HEK293 (cell line): ENCODE measurements at regions not wholly inside any gene's neighbourhood (a gene's known extent, or its start where the extent isn't known, plus 50 kb on each side); places are given as distances from the start of the nearest gene placed in this dataset.
A peak's percentile ranks its signal among the peaks of the same experiment; 100 is the strongest.

ENCODE experiments used
- CTCF ChIA-PET: fragments of 350-600 bp; formaldehyde crosslinking; extraction: SDS; loops from one replicate; lab custom pipeline; 2021; ENCODE audit warnings: antibody characterized with exemption; lab: Yijun Ruan, JAX
- POLR2A ChIA-PET: fragments of 300-600 bp; formaldehyde crosslinking; extraction: SDS; loops from one replicate; lab custom pipeline; 2020; ENCODE audit warnings: antibody characterized with exemption, inconsistent platforms; lab: Yijun Ruan, JAX
- H3K27ac ChIP-seq: fragments of 200-500 bp; sonication (Bioruptor generic); 2 replicates; pipeline ENCODE4 v1.5.1; 2014; ENCODE audit warnings: low read depth, low read length, control low read depth, inconsistent platforms; ENCODE audit errors: extremely low read depth
- H3K36me3 ChIP-seq, 2 experiments: fragments of 200-500 bp in 1 of 2; sonication (Bioruptor generic) in 1 of 2; 1 replicate in 1 of 2; 2 replicates in 1 of 2; pipeline ENCODE4 v1.5.1; 2014 to 2017; ENCODE audit warnings: inconsistent platforms in 2 of 2, low read length in 2 of 2; ENCODE audit not compliant: control insufficient read depth in 2 of 2, insufficient read depth in 1 of 2
- H3K4me1 ChIP-seq: fragments of 200-500 bp; sonication (Bioruptor generic); 2 replicates; pipeline ENCODE4 v1.5.1; 2014; ENCODE audit warnings: mild to moderate bottlenecking, low read length, inconsistent platforms; ENCODE audit not compliant: control insufficient read depth, insufficient read depth
- H3K4me3 ChIP-seq: 2 replicates; pipeline ENCODE4 v1.5.1; 2011; ENCODE audit warnings: low read depth, mild to moderate bottlenecking, control low read depth, low read length, moderate library complexity
- H3K9me3 ChIP-seq: fragments of 200-500 bp; sonication (Bioruptor generic); 2 replicates; pipeline ENCODE4 v1.5.1; 2014; ENCODE audit warnings: low read depth, low read length, inconsistent platforms; ENCODE audit not compliant: control insufficient read depth, insufficient read depth
- GLI4 ChIP-seq: fragments of 450-650 bp; formaldehyde crosslinking; IDR thresholded peaks from 2 replicates; pipeline ENCODE4 v1.5.1; 2016; ENCODE audit warnings: missing biosample characterization, missing genetic modification characterization
- HOXD13 ChIP-seq: sonication (generic); formaldehyde crosslinking; IDR thresholded peaks from 2 replicates; pipeline ENCODE4 v1.8.0; 2022; ENCODE audit warnings: missing genetic modification reagents, borderline replicate concordance
- KLF7 ChIP-seq: fragments of 450-650 bp; formaldehyde crosslinking; IDR thresholded peaks from 2 replicates; pipeline ENCODE4 v1.5.1; 2016; ENCODE audit warnings: missing biosample characterization, missing genetic modification characterization, borderline replicate concordance
- ZFP41 ChIP-seq: fragments of 450-650 bp; formaldehyde crosslinking; IDR thresholded peaks from 2 replicates; pipeline ENCODE4 v1.5.1; 2016; ENCODE audit warnings: missing biosample characterization, missing genetic modification characterization, borderline replicate concordance
- ZNF114 ChIP-seq: fragments of 450-650 bp; formaldehyde crosslinking; IDR thresholded peaks from 2 replicates; pipeline ENCODE4 v1.5.0; 2017; ENCODE audit warnings: missing biosample characterization, missing genetic modification characterization
- ZNF121 ChIP-seq: fragments of 450-650 bp; formaldehyde crosslinking; IDR thresholded peaks from 2 replicates; pipeline ENCODE4 v1.5.1; 2016; ENCODE audit warnings: missing biosample characterization, missing genetic modification characterization
- ZNF132 ChIP-seq: fragments of 450-650 bp; formaldehyde crosslinking; IDR thresholded peaks from 2 replicates; pipeline ENCODE4 v1.5.1; 2017; ENCODE audit warnings: missing biosample characterization, missing genetic modification characterization, borderline replicate concordance
- ZNF211 ChIP-seq: fragments of 450-650 bp; formaldehyde crosslinking; IDR thresholded peaks from 2 replicates; pipeline ENCODE4 v1.5.1; 2016; ENCODE audit warnings: low read depth, missing biosample characterization, missing genetic modification characterization
- ZNF221 ChIP-seq: fragments of 450-650 bp; formaldehyde crosslinking; IDR thresholded peaks from 2 replicates; pipeline ENCODE4 v1.5.1; 2017; ENCODE audit warnings: missing biosample characterization, missing genetic modification characterization, borderline replicate concordance
- ZNF335 ChIP-seq: fragments of 450-650 bp; formaldehyde crosslinking; conservative IDR thresholded peaks from 2 replicates; pipeline ENCODE4 v1.5.1; 2016; ENCODE audit warnings: missing biosample characterization, missing genetic modification characterization
- ZNF48 ChIP-seq: fragments of 450-650 bp; formaldehyde crosslinking; IDR thresholded peaks from 2 replicates; pipeline ENCODE4 v1.5.1; 2016; ENCODE audit warnings: missing biosample characterization, missing genetic modification characterization
- ZNF548 ChIP-seq: fragments of 450-650 bp; formaldehyde crosslinking; IDR thresholded peaks from 2 replicates; pipeline ENCODE4 v1.5.1; 2016; ENCODE audit warnings: missing biosample characterization, missing genetic modification characterization
- ZNF626 ChIP-seq: fragments of 450-650 bp; sonication (Bioruptor Pico); formaldehyde crosslinking; IDR thresholded peaks from 2 replicates; pipeline ENCODE4 v1.5.1; 2018; ENCODE audit warnings: missing biosample characterization, missing genetic modification characterization, inconsistent platforms
- ZSCAN23 ChIP-seq: fragments of 450-650 bp; formaldehyde crosslinking; IDR thresholded peaks from 2 replicates; pipeline ENCODE4 v1.5.1; 2016; ENCODE audit warnings: missing biosample characterization, missing genetic modification characterization
- TF ChIP-seq, protein P1 (sequence below): fragments of 450-650 bp; formaldehyde crosslinking; IDR thresholded peaks from 2 replicates; pipeline ENCODE4 v1.5.1; 2016; ENCODE audit warnings: missing biosample characterization, missing genetic modification characterization, low read depth
- TF ChIP-seq, protein P2 (sequence below): fragments of 450-650 bp; formaldehyde crosslinking; IDR thresholded peaks from 2 replicates; pipeline ENCODE4 v1.5.0; 2017; ENCODE audit warnings: missing biosample characterization, missing genetic modification characterization, borderline replicate concordance
- TF ChIP-seq, protein P3 (sequence below): fragments of 450-650 bp; formaldehyde crosslinking; IDR thresholded peaks from 2 replicates; pipeline ENCODE4 v1.5.1; 2016; ENCODE audit warnings: missing biosample characterization, missing genetic modification characterization
- TF ChIP-seq, protein P4 (sequence below): fragments of 450-650 bp; formaldehyde crosslinking; IDR thresholded peaks from 2 replicates; pipeline ENCODE4 v1.5.1; 2016; ENCODE audit warnings: missing biosample characterization, missing genetic modification characterization
- TF ChIP-seq, protein P5 (sequence below): fragments of 450-650 bp; formaldehyde crosslinking; IDR thresholded peaks from 2 replicates; pipeline ENCODE4 v1.5.1; 2016; ENCODE audit warnings: missing biosample characterization, missing genetic modification characterization
- TF ChIP-seq, protein P6 (sequence below): fragments of 450-650 bp; formaldehyde crosslinking; IDR thresholded peaks from 2 replicates; pipeline ENCODE4 v1.5.1; 2016; ENCODE audit warnings: missing biosample characterization, missing genetic modification characterization, low read depth
- TF ChIP-seq, protein P7 (sequence below): fragments of 450-650 bp; formaldehyde crosslinking; IDR thresholded peaks from 2 replicates; pipeline ENCODE4 v1.5.1; 2017; ENCODE audit warnings: missing biosample characterization, missing genetic modification characterization

DNA sequence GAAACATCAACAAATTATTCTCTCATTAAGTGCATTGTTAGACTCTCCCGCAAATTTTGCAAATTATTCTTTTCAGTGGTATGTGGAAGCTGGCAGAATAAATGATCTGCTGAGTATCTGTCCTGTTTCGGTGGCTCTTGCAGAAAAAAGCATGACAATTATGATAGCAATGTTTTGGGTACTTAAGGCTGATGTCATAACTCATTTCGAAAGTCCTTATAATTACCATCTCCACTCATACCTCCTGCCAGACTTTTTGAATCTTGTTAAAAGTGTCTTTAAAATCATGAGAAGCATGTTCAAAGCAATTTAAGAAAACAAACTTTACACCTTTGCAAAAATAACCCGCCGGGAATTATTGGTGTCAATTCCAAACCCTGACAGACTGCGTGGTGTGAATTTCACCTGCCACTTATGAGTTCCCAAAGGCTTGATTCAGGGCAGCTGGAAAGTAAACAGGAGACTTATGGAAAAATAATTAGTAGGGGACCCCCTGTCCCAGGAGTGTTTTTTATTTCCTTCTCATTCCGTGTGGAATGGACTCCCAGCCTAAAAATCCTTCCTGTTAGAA is 87.6 kb upstream of the E2F3 start:
- no peak overlapping the region for H3K27ac ChIP-seq
- ChIA-PET CTCF (interaction anchor here (0.6 to 1.2 kb wide), 3 partner anchors 21 to 210 kb away, joined by 4 read pairs; no protein-coding TSS in a partner anchor), POLR2A (no interaction called here)
- H3K4me1 ChIP-seq = peaks cover 8% of the 10 kb centered on the region; the same call in 1 of the 2 replicates
- no peaks in the 10 kb centered on the region for H3K9me3 ChIP-seq
- H3K4me3 ChIP-seq = no peak overlapping the region
- no peaks in the 10 kb centered on the region for H3K36me3 ChIP-seq
- TF ChIP-seq ZNF548 (tag by site-specific recombination) (no peak), GLI4 (tag by site-specific recombination) (no peak), ZSCAN23 (no peak), ZFP41 (tag by site-specific recombination) (no peak), ZNF335 (peak; percentile 55; the same call in 1 of the 2 replicates), ZNF211 (no peak), ZNF114 (tag by site-specific recombination) (no peak), ZNF626 (tag by site-specific recombination) (no peak), ZNF132 (no peak), ZNF48 (tag by site-specific recombination) (no peak), KLF7 (tag by site-specific recombination) (no peak), ZNF121 (tag by site-specific recombination) (no peak), HOXD13 (CRISPR knock-in tag) (no peak), ZNF221 (no peak)
- TF ChIP-seq, protein P1, sequence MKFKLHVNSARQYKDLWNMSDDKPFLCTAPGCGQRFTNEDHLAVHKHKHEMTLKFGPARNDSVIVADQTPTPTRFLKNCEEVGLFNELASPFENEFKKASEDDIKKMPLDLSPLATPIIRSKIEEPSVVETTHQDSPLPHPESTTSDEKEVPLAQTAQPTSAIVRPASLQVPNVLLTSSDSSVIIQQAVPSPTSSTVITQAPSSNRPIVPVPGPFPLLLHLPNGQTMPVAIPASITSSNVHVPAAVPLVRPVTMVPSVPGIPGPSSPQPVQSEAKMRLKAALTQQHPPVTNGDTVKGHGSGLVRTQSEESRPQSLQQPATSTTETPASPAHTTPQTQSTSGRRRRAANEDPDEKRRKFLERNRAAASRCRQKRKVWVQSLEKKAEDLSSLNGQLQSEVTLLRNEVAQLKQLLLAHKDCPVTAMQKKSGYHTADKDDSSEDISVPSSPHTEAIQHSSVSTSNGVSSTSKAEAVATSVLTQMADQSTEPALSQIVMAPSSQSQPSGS (tag by site-specific recombination) = peak; percentile 55; the same call in 1 of the 2 replicates
- TF ChIP-seq, protein P2, sequence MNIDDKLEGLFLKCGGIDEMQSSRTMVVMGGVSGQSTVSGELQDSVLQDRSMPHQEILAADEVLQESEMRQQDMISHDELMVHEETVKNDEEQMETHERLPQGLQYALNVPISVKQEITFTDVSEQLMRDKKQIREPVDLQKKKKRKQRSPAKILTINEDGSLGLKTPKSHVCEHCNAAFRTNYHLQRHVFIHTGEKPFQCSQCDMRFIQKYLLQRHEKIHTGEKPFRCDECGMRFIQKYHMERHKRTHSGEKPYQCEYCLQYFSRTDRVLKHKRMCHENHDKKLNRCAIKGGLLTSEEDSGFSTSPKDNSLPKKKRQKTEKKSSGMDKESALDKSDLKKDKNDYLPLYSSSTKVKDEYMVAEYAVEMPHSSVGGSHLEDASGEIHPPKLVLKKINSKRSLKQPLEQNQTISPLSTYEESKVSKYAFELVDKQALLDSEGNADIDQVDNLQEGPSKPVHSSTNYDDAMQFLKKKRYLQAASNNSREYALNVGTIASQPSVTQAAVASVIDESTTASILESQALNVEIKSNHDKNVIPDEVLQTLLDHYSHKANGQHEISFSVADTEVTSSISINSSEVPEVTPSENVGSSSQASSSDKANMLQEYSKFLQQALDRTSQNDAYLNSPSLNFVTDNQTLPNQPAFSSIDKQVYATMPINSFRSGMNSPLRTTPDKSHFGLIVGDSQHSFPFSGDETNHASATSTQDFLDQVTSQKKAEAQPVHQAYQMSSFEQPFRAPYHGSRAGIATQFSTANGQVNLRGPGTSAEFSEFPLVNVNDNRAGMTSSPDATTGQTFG (tag by site-specific recombination) = no peak
- TF ChIP-seq, protein P3, sequence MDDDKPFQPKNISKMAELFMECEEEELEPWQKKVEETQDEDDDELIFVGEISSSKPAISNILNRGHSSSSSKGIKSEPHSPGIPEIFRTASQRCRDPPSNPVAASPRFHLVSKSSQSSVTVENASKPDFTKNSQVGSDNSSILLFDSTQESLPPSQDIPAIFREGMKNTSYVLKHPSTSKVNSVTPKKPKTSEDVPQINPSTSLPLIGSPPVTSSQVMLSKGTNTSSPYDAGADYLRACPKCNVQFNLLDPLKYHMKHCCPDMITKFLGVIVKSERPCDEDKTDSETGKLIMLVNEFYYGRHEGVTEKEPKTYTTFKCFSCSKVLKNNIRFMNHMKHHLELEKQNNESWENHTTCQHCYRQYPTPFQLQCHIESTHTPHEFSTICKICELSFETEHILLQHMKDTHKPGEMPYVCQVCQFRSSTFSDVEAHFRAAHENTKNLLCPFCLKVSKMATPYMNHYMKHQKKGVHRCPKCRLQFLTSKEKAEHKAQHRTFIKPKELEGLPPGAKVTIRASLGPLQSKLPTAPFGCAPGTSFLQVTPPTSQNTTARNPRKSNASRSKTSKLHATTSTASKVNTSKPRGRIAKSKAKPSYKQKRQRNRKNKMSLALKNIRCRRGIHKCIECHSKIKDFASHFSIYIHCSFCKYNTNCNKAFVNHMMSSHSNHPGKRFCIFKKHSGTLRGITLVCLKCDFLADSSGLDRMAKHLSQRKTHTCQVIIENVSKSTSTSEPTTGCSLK (tag by site-specific recombination) = no peak
- TF ChIP-seq, protein P4, sequence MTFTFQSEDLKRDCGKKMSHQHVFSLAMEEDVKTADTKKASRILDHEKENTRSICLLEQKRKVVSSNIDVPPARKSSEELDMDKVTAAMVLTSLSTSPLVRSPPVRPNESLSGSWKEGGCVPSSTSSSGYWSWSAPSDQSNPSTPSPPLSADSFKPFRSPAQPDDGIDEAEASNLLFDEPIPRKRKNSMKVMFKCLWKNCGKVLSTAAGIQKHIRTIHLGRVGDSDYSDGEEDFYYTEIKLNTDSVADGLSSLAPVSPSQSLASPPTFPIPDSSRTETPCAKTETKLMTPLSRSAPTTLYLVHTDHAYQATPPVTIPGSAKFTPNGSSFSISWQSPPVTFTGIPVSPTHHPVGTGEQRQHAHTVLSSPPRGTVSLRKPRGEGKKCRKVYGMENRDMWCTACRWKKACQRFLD (tag by site-specific recombination) = no peak
- TF ChIP-seq, protein P5, sequence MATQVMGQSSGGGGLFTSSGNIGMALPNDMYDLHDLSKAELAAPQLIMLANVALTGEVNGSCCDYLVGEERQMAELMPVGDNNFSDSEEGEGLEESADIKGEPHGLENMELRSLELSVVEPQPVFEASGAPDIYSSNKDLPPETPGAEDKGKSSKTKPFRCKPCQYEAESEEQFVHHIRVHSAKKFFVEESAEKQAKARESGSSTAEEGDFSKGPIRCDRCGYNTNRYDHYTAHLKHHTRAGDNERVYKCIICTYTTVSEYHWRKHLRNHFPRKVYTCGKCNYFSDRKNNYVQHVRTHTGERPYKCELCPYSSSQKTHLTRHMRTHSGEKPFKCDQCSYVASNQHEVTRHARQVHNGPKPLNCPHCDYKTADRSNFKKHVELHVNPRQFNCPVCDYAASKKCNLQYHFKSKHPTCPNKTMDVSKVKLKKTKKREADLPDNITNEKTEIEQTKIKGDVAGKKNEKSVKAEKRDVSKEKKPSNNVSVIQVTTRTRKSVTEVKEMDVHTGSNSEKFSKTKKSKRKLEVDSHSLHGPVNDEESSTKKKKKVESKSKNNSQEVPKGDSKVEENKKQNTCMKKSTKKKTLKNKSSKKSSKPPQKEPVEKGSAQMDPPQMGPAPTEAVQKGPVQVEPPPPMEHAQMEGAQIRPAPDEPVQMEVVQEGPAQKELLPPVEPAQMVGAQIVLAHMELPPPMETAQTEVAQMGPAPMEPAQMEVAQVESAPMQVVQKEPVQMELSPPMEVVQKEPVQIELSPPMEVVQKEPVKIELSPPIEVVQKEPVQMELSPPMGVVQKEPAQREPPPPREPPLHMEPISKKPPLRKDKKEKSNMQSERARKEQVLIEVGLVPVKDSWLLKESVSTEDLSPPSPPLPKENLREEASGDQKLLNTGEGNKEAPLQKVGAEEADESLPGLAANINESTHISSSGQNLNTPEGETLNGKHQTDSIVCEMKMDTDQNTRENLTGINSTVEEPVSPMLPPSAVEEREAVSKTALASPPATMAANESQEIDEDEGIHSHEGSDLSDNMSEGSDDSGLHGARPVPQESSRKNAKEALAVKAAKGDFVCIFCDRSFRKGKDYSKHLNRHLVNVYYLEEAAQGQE (tag by site-specific recombination) = no peak
- TF ChIP-seq, protein P6, sequence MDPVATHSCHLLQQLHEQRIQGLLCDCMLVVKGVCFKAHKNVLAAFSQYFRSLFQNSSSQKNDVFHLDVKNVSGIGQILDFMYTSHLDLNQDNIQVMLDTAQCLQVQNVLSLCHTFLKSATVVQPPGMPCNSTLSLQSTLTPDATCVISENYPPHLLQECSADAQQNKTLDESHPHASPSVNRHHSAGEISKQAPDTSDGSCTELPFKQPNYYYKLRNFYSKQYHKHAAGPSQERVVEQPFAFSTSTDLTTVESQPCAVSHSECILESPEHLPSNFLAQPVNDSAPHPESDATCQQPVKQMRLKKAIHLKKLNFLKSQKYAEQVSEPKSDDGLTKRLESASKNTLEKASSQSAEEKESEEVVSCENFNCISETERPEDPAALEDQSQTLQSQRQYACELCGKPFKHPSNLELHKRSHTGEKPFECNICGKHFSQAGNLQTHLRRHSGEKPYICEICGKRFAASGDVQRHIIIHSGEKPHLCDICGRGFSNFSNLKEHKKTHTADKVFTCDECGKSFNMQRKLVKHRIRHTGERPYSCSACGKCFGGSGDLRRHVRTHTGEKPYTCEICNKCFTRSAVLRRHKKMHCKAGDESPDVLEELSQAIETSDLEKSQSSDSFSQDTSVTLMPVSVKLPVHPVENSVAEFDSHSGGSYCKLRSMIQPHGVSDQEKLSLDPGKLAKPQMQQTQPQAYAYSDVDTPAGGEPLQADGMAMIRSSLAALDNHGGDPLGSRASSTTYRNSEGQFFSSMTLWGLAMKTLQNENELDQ = no peak
- TF ChIP-seq, protein P7, sequence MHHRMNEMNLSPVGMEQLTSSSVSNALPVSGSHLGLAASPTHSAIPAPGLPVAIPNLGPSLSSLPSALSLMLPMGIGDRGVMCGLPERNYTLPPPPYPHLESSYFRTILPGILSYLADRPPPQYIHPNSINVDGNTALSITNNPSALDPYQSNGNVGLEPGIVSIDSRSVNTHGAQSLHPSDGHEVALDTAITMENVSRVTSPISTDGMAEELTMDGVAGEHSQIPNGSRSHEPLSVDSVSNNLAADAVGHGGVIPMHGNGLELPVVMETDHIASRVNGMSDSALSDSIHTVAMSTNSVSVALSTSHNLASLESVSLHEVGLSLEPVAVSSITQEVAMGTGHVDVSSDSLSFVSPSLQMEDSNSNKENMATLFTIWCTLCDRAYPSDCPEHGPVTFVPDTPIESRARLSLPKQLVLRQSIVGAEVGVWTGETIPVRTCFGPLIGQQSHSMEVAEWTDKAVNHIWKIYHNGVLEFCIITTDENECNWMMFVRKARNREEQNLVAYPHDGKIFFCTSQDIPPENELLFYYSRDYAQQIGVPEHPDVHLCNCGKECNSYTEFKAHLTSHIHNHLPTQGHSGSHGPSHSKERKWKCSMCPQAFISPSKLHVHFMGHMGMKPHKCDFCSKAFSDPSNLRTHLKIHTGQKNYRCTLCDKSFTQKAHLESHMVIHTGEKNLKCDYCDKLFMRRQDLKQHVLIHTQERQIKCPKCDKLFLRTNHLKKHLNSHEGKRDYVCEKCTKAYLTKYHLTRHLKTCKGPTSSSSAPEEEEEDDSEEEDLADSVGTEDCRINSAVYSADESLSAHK = no peak; the same call in 1 of the 2 replicates
